Loucy (cell line): ENCODE measurements at regions not wholly inside any gene's neighbourhood (a gene's known extent, or its start where the extent isn't known, plus 50 kb on each side); places are given as distances from the start of the nearest gene placed in this dataset.

ENCODE experiments used
- CTCF ChIP-seq: fragments of 200-600 bp; sonication (generic); conservative IDR thresholded peaks from 2 replicates; pipeline ENCODE4 v1.5.1; 2014; ENCODE audit warnings: mild to moderate bottlenecking, antibody characterized with exemption, low read length
- EZH2phosphoT487 ChIP-seq: fragments of 200-600 bp; IDR thresholded peaks from 2 replicates; pipeline ENCODE4 v1.6.1; 2018; ENCODE audit warnings: antibody characterized with exemption, mild to moderate bottlenecking, moderate library complexity, borderline replicate concordance

DNA sequence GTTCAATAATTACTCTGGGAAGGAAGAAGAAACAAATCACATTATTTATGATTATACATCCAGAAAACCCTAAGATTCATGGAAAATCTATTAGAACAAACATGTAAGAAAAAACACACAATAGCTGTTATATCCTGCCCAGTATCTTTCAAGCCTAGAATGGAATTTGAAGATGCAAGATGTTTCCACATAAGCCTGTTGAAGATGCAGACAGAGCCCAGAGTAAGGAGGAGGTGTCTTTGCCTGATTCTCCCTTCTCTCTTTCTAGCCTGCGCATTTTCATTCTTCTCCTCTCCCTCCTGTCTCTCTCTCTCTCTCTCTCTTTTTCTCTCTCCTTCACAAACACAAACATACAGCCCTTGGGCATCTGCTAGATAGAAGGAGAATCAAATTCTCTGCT is 170.1 kb upstream of the INHBA start:
- TF ChIP-seq CTCF, result no peak
- no peak for TF ChIP-seq EZH2phosphoT487
